ENCODE measurements at regions not wholly inside any gene's neighbourhood (a gene's known extent, or its start where the extent isn't known, plus 50 kb on each side); places are given as distances from the start of the nearest gene placed in this dataset.

DNA sequence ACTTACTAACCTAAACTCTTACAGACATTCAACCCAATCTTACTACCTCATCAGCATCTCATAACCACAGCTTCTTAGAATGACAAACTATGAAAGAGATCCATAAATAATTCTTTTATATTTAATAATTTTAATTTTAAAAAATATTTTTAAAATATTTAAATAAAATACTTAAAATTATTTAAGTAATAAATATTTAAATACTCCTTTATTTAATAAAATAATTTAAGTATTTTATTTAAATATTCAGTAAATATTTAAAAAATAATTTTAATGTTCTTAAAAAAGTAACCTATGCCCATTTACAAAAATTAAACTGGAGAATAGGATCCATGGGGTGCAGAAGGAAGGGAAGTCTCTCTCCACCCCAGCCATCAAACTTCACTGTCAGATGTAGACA is 627.3 kb upstream of the MGMT start:
- no peaks in the 10 kb centered on the region for H3K9me3 ChIP-seq (ENCODE audit: insufficient read depth, low read depth, low read length)

DNA sequence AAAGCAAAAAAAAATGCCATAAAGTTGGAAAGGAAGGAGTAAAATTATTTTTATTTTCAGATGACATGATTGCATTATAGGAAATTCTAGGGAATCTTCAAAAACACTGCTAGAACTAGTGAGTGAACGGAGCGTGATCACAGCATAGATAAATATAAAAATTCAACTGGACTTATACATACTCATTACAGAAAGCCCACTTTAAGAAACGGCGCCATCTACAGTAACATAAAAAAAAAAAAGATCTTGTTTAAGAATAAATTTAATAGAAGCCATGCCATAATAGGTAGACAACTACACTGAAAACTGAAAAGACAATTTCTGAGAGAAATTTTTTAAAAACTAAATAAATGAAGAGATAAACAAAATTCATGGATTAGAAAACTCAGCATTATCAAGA is 623.1 kb upstream of the MGMT start:
- H3K4me1 ChIP-seq (ENCODE audit: insufficient read depth, low read length), result no peaks in the 10 kb centered on the region
- no peak overlapping the region for H3K9ac ChIP-seq (ENCODE audit: low read depth, low read length)
- no peaks in the 10 kb centered on the region for H3K27me3 ChIP-seq (ENCODE audit: insufficient read depth, low read length)
- no peak overlapping the region for H3K4me3 ChIP-seq (ENCODE audit: low read length)
- no peak overlapping the region for H3K27ac ChIP-seq (ENCODE audit: low read depth, low read length)
- 95% methylated on average over 2 of the region's 4 CpGs for WGBS
- no peaks in the 10 kb centered on the region for H3K36me3 ChIP-seq (ENCODE audit: insufficient read depth, low read length)
- H3K9me3 ChIP-seq (ENCODE audit: insufficient read depth, low read depth, low read length), result no peaks in the 10 kb centered on the region

More for the DNA sequence above, 627.3 kb upstream of the MGMT start:
- Histone ChIP-seq H3K4me1 (ENCODE audit: insufficient read depth, low read length) (no peaks in the 10 kb centered on the region), H3K9ac (ENCODE audit: low read depth, low read length) (no peak overlapping the region), H3K36me3 (ENCODE audit: insufficient read depth, low read length) (no peaks in the 10 kb centered on the region), H3K4me3 (ENCODE audit: low read length) (no peak overlapping the region), H3K27me3 (ENCODE audit: insufficient read depth, low read length) (no peaks in the 10 kb centered on the region), H3K27ac (ENCODE audit: low read depth, low read length) (no peak overlapping the region)

DNA sequence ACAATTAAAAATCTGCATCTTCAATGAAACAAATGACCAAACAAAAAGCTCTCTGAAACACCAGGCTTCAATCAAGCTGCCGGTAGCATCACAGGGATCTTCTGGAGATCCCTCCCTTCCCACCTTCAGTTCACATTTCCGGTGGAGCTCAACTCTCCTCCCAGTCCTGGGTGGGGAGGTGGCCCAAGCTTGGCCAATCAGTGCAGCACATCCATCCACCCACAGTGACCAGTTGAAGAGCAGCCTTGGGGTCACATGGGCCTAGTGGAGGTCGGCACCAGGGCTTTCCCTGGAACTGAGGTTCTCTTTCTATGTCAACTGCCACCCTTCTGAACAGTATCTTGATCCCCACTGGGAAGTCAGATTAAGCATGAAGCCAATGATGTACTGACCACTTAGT is 620.1 kb upstream of the MGMT start:
- no peak overlapping the region for H3K4me3 ChIP-seq (ENCODE audit: low read length)
- 91% methylated on average over 3 of the region's 3 CpGs for WGBS
- H3K27ac ChIP-seq (ENCODE audit: low read depth, low read length), result no peak overlapping the region
- no peaks in the 10 kb centered on the region for H3K9me3 ChIP-seq (ENCODE audit: insufficient read depth, low read depth, low read length)
- H3K9ac ChIP-seq (ENCODE audit: low read depth, low read length), result no peak overlapping the region
- no peaks in the 10 kb centered on the region for H3K4me1 ChIP-seq (ENCODE audit: insufficient read depth, low read length)
- H3K36me3 ChIP-seq (ENCODE audit: insufficient read depth, low read length), result no peaks in the 10 kb centered on the region
- no peaks in the 10 kb centered on the region for H3K27me3 ChIP-seq (ENCODE audit: insufficient read depth, low read length)

DNA sequence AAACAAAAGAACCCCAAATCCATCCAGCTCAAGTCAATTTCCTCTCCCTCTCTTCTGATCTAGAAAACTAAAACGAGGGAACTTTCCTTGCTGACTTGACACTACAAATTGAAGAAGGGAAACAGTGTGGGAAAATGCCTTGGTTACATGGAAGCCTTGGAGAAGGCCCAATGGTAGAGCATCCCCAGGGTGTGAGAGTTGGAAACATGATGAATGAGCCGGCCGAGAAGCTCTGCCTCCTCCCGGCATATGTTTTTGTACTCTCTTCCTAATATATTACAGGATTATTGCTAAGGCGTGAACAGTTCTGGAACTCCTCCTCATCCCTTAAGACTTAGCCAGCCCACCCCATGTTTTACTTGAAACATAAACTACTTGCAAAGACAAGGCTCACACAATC is 618.2 kb upstream of the MGMT start:
- WGBS, result 94% methylated on average over 5 of the region's 5 CpGs
- H3K4me1 ChIP-seq (ENCODE audit: insufficient read depth, low read length), result no peaks in the 10 kb centered on the region
- H3K27me3 ChIP-seq (ENCODE audit: insufficient read depth, low read length), result no peaks in the 10 kb centered on the region
- H3K36me3 ChIP-seq (ENCODE audit: insufficient read depth, low read length), result no peaks in the 10 kb centered on the region
- H3K9ac ChIP-seq (ENCODE audit: low read depth, low read length), result no peak overlapping the region
- no peak overlapping the region for H3K4me3 ChIP-seq (ENCODE audit: low read length)
- H3K9me3 ChIP-seq (ENCODE audit: insufficient read depth, low read depth, low read length), result no peaks in the 10 kb centered on the region
- H3K27ac ChIP-seq (ENCODE audit: low read depth, low read length), result no peak overlapping the region

DNA sequence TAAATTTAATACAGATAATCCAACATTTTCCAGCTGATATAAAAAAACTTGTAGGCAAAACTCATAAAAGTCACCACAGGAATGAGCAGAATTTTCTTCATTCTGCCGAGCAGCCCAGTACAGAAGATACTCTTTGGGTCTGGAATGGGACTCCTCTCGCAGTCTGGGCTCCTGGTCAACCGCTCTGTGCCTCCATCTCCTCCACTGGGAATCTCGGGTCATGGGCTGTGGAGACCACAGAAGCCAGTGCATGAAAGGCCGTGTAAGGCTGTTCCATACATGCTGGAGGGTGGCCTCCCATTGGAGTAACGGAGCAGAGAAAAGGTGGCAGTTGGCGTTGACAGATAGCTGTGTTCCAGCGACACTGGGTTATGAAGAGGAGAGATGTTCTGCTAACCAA is 616.4 kb upstream of the MGMT start:
- no peak overlapping the region for H3K27ac ChIP-seq (ENCODE audit: low read depth, low read length)
- 95% methylated on average over 8 of the region's 8 CpGs for WGBS
- H3K4me3 ChIP-seq (ENCODE audit: low read length), result no peak overlapping the region
- no peak overlapping the region for H3K9ac ChIP-seq (ENCODE audit: low read depth, low read length)
- no peaks in the 10 kb centered on the region for H3K36me3 ChIP-seq (ENCODE audit: insufficient read depth, low read length)
- H3K4me1 ChIP-seq (ENCODE audit: insufficient read depth, low read length), result no peaks in the 10 kb centered on the region
- H3K9me3 ChIP-seq (ENCODE audit: insufficient read depth, low read depth, low read length), result no peaks in the 10 kb centered on the region
- no peaks in the 10 kb centered on the region for H3K27me3 ChIP-seq (ENCODE audit: insufficient read depth, low read length)

DNA sequence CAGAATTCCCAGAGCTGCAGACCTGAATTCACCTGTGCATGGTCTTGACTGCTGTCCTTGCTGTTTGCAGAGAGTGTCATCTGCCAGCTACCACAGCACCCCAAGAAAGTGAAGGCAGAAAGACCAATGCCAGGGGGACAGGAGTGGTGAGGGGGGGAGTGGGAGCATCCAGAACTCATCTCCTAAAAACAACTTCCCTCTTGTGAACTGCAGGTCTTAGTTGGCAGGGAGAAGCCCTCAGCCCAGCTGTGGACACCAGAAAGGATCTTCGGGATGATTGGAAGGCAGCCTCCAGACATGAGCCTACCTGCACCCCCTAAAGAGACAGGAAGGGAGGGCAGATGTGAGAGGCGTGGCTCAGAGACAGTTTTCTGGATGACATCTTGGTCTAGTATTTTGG is 615.8 kb upstream of the MGMT start:
- 93% methylated on average over 2 of the region's 2 CpGs for WGBS
- no peaks in the 10 kb centered on the region for H3K4me1 ChIP-seq (ENCODE audit: insufficient read depth, low read length)

DNA sequence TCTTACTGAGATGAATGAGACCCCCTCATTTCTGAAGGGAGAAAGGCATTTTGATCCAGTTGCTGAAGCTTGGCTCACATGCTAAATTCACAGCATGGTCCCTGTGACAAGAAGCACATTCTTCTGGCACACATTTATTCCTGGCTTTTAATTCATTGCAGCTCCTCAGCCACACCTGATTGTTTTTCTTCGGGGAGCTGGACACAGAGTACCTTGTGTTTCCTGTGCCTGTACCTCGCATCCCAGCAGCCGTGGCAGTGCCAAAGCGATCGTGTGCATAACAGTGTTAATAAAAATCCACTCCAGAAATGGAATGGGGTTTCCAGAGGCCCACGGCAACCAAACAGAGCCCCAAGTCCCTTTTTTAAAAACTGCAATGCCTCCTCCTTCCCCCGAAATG is 615.3 kb upstream of the MGMT start:
- H3K9me3 ChIP-seq (ENCODE audit: insufficient read depth, low read depth, low read length), result no peaks in the 10 kb centered on the region
- whole genome bisulfite sequencing, result 98% methylated on average over 7 of the region's 7 CpGs
- H3K4me1 ChIP-seq (ENCODE audit: insufficient read depth, low read length), result no peaks in the 10 kb centered on the region
- H3K4me3 ChIP-seq (ENCODE audit: low read length), result no peak overlapping the region
- no peak overlapping the region for H3K27ac ChIP-seq (ENCODE audit: low read depth, low read length)
- H3K27me3 ChIP-seq (ENCODE audit: insufficient read depth, low read length), result no peaks in the 10 kb centered on the region
- H3K36me3 ChIP-seq (ENCODE audit: insufficient read depth, low read length), result no peaks in the 10 kb centered on the region
- H3K9ac ChIP-seq (ENCODE audit: low read depth, low read length), result no peak overlapping the region

More for the DNA sequence above, 615.8 kb upstream of the MGMT start:
- H3K4me3 ChIP-seq (ENCODE audit: low read length), result no peak overlapping the region
- H3K27me3 ChIP-seq (ENCODE audit: insufficient read depth, low read length), result no peaks in the 10 kb centered on the region
- H3K27ac ChIP-seq (ENCODE audit: low read depth, low read length), result no peak overlapping the region
- no peak overlapping the region for H3K9ac ChIP-seq (ENCODE audit: low read depth, low read length)
- no peaks in the 10 kb centered on the region for H3K36me3 ChIP-seq (ENCODE audit: insufficient read depth, low read length)
- H3K9me3 ChIP-seq (ENCODE audit: insufficient read depth, low read depth, low read length), result no peaks in the 10 kb centered on the region

DNA sequence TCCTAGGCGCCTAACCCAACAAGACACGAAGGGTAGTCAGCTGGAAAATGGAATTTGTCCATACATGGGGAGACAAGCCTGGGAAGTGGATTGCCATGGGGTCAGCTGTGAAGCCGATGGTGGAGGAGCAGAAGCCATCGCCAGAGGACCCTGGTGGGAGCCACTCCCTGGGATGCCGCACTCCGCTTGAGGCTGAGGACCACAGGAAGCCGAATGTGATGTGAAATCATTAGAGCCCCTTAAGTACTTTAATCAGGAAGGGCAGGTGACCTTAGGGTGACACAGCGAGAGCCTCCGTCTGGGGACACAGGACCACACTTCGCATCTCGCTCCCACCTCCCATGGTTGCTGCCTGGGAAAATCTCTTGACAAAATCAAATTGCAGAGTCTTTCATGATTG is 614.6 kb upstream of the MGMT start:
- H3K4me3 ChIP-seq (ENCODE audit: low read length), result no peak overlapping the region
- no peaks in the 10 kb centered on the region for H3K9me3 ChIP-seq (ENCODE audit: insufficient read depth, low read depth, low read length)
- no peaks in the 10 kb centered on the region for H3K4me1 ChIP-seq (ENCODE audit: insufficient read depth, low read length)
- WGBS, result 96% methylated on average over 11 of the region's 11 CpGs
- no peaks in the 10 kb centered on the region for H3K27me3 ChIP-seq (ENCODE audit: insufficient read depth, low read length)
- no peak overlapping the region for H3K27ac ChIP-seq (ENCODE audit: low read depth, low read length)
- H3K36me3 ChIP-seq (ENCODE audit: insufficient read depth, low read length), result no peaks in the 10 kb centered on the region
- H3K9ac ChIP-seq (ENCODE audit: low read depth, low read length), result no peak overlapping the region

DNA sequence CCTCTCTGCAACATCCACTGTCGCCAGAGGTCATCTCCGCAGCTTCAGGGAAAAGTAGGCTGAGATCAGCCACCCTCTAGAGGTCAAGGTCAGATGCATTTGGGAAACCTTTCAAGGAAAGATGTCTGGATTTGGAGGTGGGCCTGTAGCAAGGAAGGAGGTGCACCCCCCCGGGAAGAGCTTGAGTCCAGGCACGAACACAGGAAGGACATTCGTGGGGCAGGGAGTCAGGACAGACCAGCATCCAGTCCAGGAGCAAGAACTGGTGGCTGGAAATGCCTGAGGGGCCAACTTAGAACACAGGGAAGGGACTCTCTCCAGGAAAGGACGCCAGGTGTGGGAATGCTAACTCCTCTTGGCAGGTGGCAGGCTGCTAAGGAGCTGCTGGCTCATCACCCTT is 614.1 kb upstream of the MGMT start:
- no peak overlapping the region for H3K27ac ChIP-seq (ENCODE audit: low read depth, low read length)
- WGBS, result 93% methylated on average over 6 of the region's 6 CpGs
- H3K4me3 ChIP-seq (ENCODE audit: low read length), result no peak overlapping the region
- H3K9me3 ChIP-seq (ENCODE audit: insufficient read depth, low read depth, low read length), result no peaks in the 10 kb centered on the region
- no peaks in the 10 kb centered on the region for H3K36me3 ChIP-seq (ENCODE audit: insufficient read depth, low read length)
- no peaks in the 10 kb centered on the region for H3K4me1 ChIP-seq (ENCODE audit: insufficient read depth, low read length)
- no peaks in the 10 kb centered on the region for H3K27me3 ChIP-seq (ENCODE audit: insufficient read depth, low read length)
- no peak overlapping the region for H3K9ac ChIP-seq (ENCODE audit: low read depth, low read length)

DNA sequence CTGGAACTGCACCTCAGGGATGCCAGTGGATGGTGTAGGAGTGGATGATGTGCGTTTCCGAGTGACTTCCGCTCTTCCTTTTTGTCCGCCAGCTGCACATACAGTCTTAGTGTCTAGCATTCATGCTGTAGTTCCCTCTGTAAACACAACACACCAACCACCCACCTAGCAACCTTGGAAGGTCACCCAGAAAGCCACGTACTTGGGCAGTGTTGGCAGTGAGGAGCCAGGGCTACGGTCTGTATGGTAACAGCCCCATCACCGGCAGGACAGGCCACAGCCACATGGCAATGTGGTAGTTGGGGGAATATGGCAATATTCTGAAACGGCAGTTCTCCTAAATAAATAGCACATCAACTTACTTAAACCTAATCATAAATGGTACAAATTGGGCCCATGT is 613.5 kb upstream of the MGMT start:
- no peaks in the 10 kb centered on the region for H3K36me3 ChIP-seq (ENCODE audit: insufficient read depth, low read length)
- 95% methylated on average over 8 of the region's 8 CpGs for WGBS

DNA sequence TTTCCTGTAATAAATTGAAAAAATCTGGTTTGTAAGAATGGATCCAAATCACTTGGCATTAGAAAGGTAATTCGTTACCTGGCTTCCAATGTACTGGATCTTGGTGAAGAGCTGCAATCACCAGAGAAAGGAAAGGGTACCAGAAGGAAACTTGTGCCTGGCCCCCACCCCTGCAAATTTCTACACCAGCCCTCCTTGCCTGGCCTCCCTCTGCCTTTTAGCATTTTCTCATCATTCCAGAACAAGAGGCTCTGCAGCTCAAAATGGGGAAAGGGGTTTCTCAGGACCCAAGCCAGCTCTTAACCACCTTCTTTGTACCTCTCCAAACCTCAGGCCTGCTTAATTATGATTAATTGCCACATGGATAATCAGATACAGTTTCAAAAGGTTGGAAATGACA is 612.8 kb upstream of the MGMT start:
- H3K27ac ChIP-seq (ENCODE audit: low read depth, low read length), result no peak overlapping the region
- H3K4me1 ChIP-seq (ENCODE audit: insufficient read depth, low read length), result no peaks in the 10 kb centered on the region
- 94% methylated on average over 1 of the region's 1 CpG for WGBS
- no peaks in the 10 kb centered on the region for H3K9me3 ChIP-seq (ENCODE audit: insufficient read depth, low read depth, low read length)
- no peak overlapping the region for H3K4me3 ChIP-seq (ENCODE audit: low read length)
- H3K36me3 ChIP-seq (ENCODE audit: insufficient read depth, low read length), result no peaks in the 10 kb centered on the region
- H3K9ac ChIP-seq (ENCODE audit: low read depth, low read length), result no peak overlapping the region
- no peaks in the 10 kb centered on the region for H3K27me3 ChIP-seq (ENCODE audit: insufficient read depth, low read length)

More for the DNA sequence above, 613.5 kb upstream of the MGMT start:
- H3K9ac ChIP-seq (ENCODE audit: low read depth, low read length), result no peak overlapping the region
- no peaks in the 10 kb centered on the region for H3K27me3 ChIP-seq (ENCODE audit: insufficient read depth, low read length)
- H3K4me3 ChIP-seq (ENCODE audit: low read length), result no peak overlapping the region
- no peaks in the 10 kb centered on the region for H3K9me3 ChIP-seq (ENCODE audit: insufficient read depth, low read depth, low read length)
- H3K27ac ChIP-seq (ENCODE audit: low read depth, low read length), result no peak overlapping the region
- no peaks in the 10 kb centered on the region for H3K4me1 ChIP-seq (ENCODE audit: insufficient read depth, low read length)

DNA sequence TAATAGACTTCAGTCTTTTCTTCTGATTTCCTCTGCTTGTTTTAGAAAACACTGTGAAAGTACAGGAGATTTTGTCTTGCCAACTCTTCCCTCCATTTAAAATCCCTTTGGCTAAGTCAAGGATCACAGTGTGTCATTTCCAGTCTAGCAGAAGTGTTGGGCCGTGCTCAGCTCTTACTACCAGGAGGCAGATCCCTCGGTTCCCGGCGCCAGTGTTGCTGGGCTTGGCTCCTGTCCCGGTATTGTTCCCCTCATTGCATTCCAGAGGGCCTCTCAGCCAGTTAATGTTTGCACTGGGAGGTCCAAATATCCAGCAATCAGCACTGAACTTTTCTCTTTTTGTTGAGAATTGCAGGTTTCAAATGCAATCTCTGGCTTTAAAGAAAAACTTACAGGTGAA is 612.1 kb upstream of the MGMT start:
- Histone ChIP-seq H3K9ac (ENCODE audit: low read depth, low read length) (no peak overlapping the region), H3K36me3 (ENCODE audit: insufficient read depth, low read length) (no peaks in the 10 kb centered on the region), H3K27me3 (ENCODE audit: insufficient read depth, low read length) (no peaks in the 10 kb centered on the region), H3K27ac (ENCODE audit: low read depth, low read length) (no peak overlapping the region), H3K4me1 (ENCODE audit: insufficient read depth, low read length) (no peaks in the 10 kb centered on the region), H3K9me3 (ENCODE audit: insufficient read depth, low read depth, low read length) (no peaks in the 10 kb centered on the region), H3K4me3 (ENCODE audit: low read length) (no peak overlapping the region)
- 52% methylated on average over 5 of the region's 5 CpGs for WGBS
